AML-193 (cell line): ENCODE measurements at regions not wholly inside any gene's neighbourhood (a gene's known extent, or its start where the extent isn't known, plus 50 kb on each side); places are given as distances from the start of the nearest gene placed in this dataset.
"Not testable (repeated sequence)": the region's sequence is repeated elsewhere in the genome, so short reads cannot be mapped to it uniquely, and the experiment has no call there.

Experiments
- DNase-seq, 2 experiments: peaks; one replicate each; lab custom pipeline; 2025; lab: John Stamatoyannopoulos, UW

DNA sequence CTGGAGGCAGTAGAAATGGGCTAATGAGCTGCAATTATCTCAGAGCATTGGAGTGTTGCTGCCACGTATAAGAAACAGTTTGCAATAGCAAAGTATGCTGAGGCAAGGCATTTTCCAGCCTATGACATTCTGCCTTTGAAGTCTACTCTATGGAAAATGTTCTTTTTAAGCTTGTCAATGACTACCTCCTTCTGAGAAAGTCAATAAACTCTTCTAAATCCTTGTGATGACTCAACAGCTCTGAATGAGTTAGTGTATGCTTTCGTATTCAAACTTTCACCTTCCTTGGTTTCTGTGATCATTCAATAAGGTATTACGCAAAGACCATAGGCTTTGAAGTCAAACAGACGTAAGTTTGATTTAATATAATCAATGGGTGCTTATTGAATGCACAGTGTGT lies 111.2 kb downstream of the CAPZA3 start:
- no peak for DNase-seq

DNA sequence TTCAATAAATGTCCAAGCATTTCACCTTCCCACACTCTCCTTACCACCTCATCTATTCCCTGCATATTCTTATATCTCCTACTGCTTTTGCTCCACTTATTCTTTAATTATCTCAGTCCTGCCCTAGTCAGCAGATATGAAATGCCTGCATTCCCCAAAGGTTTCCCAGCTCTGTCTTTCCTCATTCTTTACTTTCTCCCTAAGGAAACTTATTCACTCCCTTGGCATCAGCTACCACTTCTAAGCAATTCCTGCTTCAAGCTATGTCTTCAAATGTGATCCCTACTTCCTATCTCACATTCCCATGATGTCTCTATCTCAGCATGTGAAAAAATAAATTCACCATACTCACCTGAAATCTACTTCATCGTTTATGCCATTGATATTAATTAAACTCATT lies 111.8 kb downstream of the CAPZA3 start:
- DNase-seq, result no peak

DNA sequence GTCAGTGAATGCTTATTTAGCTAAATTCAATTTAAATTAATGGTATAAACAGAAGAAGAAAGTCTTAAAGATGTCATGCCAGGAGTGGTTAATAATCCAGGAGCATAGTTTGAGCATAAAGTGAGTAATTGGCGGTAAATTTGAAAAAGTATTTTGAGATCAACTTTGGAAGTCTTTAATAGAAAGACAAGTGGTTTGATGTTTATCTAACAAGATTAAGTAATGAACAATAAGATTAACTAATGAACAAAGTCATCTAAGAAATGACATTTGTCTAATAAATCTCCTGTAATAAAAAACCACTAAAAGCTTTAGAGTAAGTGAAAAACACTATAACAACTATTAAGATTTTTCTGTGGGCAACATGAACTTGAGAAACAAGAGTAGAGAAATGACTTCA lies 112.8 kb downstream of the CAPZA3 start:
- no peak for DNase-seq

DNA sequence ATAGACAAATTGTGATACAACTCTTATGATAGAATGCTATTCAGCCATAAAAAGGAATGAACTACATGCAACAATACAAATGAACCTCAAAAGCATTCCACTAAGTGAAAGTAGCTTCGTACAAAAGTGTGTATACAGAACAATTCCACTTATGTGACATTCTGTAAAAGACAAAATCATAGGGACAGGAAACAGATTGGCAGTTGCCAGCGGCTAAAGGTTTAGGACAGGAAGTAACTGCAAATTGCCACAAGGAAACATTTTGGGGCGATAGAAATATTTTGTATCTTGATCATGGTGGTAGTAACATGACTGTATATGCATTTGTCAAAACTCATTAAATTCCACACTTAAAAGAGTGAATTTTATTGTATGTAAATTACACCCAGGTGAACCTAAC lies 113.4 kb downstream of the CAPZA3 start:
- DNase-seq, result no peak

DNA sequence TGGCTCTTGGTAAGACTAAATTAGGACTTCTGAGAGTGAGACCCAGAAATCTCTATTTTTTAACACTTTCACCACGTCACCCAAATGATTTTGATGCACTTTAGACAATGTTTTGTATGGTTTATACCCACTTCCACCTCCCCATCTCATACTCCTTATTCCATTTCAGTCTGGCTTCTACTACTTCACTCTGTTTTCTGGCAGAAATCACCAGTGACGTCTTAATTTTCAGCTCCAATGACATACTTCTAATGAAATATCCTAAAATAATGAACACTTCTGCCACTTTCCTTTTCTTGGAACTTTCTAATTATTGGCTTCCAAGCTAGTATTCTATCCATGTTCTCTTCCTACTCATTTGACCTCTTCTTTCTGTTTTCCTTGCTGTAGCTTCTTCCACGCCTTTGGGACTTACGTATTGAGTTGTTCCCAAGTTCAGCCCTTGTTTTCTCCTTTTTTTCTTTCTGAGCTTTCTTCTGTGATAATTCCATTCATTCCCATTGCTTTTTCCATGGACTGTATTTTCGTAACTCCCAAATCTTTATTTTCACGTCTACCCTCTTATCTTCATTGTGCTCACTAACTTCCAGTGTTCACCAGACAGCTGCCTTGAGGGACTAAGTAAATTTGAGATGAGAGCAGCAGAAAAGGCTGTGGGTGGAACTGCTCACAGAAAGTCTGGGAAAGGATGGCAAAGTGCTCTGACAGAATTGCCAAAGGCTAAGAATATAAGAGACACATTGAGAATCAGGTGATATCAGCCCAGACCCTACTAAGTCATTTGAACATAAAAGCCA lies 115.8 kb downstream of the CAPZA3 start:
- no peak for DNase-seq

DNA sequence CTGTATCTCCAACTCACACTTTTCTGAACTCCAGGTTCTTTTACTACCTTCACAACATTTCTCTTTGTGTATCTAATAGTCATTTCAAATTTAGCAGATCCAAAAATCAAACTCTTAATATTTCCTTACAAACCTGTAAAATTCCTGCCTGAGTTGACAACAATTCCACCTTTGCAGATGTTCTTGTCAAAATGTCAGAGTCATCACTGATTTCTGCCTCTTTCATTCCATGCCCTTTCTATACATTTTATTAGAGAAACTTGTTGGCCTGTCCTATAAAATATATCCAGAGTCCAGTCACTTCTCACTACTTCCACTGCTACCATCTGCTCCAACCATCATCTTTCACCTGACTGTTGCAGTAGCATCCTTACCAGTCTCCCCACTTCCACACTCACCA lies 119.7 kb downstream of the CAPZA3 start:
- no peak for DNase-seq

DNA sequence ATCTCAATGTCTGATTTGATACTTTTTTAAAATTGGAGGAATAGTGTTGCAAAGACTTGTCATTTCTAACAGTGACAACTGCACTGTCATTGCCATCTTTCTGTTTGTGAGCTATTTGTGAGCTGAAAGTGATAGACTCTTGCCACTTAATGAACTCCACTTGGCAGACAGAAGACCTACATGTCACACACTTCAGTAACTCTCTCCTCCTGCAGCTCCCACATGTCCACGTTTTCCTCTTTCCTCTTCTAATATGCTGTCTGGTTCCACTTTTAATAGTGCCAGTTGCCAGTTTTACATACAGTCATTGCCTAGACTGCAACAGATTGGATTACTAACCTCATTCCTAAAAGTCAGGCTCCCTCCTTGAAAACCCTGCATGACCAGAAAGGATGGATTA lies 121.5 kb downstream of the CAPZA3 start:
- DNase-seq, result no peak

DNA sequence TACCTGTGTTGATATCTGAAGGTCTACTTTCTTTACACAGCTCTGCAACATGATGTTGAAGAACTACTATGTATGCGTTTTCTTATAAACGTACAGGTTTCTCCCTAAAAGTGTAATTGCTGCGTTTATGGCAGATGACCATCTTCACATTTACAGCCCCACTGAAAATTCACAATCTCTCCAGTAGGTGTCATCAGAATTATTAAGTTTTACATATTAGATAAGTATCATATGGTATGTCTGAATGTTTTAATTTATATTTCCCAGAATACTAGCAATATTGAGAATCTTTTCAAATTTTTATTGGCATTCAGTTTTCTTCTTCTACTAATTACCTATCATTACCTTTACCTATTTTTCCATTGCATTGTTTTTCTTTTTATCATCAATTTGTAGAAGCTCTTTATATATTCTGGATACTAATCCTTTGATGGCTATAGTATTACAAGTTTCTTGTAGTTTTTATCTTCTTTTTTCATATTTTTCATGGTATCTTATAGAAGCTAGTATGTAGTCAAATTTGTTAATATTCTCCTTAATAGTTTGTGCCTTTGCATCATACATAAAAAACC lies 123.5 kb downstream of the CAPZA3 start:
- DNase-seq, result peak; percentile 6 to 23

DNA sequence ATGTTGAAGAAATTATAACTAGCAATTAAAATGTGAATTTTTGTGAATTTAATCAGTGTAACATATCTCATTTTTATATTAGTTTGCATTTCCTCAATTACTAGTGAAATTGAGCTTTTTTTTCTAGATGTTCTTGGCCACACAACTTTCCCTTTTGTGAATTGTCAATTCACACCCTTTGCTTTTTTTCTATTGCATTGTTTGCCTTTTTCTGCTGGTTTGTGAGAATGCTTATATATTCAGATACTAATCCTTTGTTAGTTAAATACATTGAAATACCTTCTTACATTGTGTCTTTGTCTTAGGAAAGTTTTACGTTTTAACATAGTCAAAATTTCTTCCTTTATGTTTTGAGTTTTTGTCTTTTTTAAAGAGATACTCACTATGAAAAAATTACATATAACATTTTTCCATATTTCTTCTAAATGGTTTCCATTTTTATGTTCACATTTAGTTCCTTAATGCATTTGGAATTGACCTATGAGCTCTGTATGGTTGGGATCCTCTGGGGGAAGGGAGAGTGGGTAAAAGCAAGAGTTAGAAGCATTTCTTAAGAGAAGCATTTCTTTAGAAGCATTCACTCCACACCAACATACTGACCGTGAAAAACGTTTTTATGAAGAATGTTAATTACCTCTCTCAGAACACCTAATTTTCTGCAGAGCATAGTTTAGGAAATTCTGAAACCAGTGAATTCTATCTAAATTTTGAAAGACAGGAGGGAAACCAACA lies 126.0 kb downstream of the CAPZA3 start:
- no peak for DNase-seq

DNA sequence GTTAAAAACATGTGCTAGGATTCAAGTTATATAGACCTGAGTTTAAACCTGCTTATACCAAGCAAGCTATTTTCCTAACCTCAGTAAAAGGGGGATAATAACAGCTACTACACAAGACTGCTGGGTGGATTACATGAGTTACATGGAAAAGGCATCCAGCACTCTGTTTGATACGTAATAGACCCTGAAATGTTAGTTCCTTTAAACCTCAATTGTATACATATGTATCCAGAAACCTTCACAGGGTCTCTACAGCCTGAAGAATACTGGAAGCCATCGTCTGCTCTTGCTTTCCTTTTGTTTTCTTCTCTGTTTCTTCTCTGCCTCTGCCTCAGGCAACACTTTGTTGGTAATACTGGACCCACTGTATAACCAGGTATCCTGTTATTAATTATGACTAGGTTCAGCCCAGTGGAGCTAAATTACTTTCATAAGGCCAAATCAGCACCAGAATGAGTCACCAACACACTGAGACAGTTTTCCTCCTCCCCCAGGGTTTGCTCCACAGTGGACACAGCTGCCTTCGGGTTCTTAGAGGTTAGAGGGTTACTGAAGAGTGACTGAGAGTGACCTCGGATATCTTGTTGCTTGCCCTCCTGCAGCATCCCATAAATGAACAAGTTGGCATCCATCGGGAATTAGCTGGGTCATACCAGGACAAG lies 127.1 kb downstream of the CAPZA3 start:
- no peak for DNase-seq

DNA sequence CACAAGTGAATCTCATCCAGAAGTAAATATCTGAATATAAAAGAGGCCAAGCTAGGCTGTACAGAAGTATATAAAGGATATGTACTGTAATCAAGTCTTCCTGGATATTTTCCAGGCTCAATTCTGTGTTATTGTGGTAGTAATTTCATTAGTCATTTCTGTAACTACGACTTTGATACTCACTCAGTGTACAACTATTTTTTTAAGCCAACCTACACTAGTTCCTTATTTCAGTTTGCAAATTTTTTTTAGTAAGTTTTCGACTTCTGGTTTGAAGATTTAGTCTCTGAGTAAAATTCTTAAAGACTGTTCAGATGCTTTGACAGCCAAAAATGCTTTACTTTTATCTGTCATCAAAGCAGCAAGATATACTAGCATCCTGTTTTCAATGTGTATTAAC lies 130.8 kb downstream of the CAPZA3 start:
- no peak for DNase-seq

DNA sequence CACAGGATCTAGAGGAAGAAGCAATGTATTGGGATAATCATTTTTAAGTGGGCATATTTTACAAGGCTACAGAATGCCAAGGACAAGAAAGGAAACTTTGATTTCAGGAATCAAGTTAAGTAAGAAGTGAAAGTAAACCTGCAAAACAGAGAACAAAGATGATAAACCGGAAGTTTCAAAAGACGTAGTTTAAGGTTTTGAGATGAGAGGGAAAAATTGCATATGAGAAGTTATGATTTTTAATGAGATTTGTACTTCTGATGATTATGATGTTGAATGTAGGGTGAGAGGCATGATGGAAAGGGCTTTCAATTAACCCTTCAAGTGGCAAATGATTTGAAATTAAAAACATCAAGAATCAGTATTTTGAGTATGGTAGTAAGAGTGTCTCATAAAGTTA lies 134.9 kb downstream of the CAPZA3 start:
- no peak for DNase-seq

DNA sequence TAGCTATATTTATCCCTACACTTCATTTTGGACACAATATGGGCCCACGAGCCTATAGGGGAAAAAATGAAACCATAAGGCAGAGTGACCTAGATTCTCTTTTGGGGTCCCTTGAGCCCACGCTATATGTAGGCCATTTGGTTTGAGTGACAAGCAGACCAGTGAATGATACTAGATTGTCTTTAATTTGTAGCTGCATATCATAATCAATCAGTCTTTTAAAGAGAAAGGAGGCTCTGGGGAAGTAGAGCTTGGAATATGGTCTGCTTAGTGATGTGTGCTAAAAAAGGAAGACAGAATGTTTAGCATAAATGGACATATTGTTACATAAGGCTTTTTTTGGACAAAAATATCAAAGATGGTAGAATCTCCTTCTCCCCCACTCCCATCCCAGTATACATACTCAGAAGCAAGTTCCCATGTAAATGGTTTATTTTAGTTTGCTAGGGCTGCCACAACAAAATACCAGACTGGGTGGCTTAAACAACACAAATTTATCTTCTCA lies 140.8 kb downstream of the CAPZA3 start:
- DNase-seq, result no peak

DNA sequence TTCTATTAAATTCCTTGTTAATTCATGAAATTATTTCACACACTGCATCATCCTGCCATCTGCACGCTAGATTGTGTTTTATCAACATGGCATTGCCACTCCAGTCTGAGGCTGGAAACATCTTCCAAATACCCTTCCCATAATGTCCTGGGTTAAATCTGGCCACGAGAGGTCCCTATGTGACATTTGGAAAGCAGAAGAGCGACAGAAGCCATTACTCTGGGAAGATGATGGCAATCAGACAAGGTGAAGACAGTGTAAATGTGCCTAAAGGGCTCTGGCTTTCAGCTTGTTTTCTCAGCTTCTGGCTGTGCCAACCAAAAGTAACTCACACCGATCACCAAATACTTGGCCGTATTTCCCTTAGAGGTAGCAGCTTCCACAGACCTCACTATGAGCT lies 144.8 kb downstream of the CAPZA3 start:
- no peak for DNase-seq

DNA sequence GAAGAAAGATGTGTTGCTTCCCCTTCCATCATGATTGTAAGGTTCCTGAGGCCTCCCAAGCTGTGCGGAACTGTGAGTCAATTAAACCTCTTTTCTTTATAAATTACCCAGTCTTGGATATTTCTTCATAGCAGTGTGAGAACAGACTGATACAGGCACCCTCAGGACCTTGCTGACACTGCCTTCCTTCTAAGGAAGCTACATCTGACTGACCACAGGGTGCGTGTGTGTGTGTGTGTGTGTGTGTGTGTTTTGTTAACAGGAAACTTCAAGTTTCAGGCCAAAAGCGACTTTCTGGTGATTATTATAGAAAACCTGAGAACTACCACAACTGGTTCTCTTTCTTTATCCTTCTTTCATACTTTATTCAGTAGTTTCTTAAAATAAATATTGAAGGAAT lies 149.0 kb downstream of the CAPZA3 start:
- no peak for DNase-seq

DNA sequence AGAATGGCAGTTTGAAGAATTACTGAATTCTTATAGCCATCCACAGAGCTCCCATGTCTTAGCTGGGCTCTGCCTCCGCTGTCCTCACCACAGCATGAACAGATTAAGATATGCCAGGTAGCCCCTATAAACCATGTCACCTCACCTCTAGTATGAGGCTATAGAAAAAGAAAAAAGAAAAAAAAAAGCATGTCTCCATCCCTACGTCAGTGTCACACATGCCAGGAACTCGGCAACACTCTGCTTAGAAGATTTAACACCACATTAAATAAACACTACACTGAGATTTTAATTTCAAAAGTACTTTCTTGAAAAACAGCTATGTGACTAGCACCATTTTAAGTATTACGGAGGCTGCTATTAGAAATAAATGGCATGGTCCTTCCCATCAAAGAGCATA lies 149.4 kb downstream of the CAPZA3 start:
- no peak for DNase-seq

DNA sequence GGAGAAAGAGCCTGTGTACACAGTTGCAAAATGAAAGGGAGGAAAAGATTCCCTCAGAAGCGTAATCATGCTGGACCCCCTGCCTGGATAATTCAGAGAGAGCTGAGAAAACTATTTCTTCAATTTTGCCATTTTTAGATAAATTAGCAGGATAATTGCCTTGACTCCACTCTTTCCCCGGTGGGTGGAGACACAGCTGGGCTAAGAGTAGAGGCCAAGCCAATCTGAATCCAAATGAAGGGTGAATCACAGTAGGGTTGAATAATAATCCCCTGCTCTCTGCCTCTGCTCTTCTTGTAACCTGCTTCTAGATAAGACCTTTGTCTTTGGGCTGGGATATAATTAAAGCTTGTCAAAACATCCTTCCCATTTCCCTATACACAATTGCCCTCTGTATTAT lies 150.1 kb downstream of the CAPZA3 start:
- no peak for DNase-seq

DNA sequence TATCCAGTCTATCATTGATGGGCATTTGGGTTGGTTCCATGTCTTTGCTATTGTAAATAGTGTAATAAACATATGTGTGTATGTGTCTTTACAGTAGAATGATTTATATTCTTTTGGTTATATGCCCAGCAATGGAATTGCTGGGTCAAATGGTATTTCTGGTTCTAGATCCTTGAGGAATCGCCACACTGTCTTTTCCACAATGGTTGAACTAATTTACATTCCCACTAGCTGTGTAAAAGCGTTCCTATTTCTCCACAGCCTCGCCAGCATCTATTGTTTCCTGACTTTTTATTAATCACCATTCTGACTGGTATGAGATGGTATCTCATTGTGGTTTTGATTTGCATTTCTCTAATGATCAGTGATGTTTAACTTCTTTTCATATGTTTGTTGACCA lies 152.7 kb downstream of the CAPZA3 start:
- DNase-seq, result not testable (repeated sequence)

DNA sequence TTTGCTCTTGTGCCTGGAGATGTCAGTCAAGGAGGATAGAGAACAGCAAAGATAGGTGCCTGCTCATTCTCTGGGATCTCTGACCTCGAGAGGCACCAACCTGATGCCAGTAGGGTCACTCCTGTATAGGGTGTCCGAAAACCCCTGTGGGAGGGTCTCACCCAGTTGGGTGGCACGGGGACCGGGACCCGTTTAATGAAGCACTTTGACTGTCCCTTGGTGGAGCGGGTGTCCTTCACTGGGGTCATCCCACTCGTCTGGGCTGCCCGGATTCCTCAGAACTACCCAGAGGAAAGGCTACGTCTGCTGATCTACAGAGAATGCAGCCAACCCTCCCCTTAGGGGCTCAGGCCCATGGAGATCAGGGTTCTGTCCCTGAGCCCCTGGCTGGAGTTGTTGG lies 157.6 kb downstream of the CAPZA3 start:
- no peak for DNase-seq

DNA sequence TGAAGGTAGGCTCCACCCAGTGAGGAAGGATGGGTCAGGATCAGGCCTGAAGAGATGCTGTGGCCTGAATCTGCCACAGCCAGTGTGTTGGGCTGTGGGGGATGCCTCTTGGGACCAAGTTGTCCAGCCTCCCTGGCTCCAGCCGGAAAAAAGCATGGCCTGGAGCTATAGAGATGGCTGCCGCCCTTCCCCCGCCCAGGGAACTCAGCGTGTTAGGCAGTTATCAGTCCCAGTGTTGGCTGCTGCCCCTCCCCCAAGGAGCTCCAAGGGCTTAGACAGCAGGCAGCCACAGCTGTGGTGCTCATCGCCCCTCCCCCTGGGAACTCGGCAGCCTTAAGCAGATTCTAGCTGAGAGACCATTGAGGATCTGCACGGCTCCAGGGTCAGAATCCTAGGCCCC lies 158.0 kb downstream of the CAPZA3 start:
- DNase-seq, result no peak

DNA sequence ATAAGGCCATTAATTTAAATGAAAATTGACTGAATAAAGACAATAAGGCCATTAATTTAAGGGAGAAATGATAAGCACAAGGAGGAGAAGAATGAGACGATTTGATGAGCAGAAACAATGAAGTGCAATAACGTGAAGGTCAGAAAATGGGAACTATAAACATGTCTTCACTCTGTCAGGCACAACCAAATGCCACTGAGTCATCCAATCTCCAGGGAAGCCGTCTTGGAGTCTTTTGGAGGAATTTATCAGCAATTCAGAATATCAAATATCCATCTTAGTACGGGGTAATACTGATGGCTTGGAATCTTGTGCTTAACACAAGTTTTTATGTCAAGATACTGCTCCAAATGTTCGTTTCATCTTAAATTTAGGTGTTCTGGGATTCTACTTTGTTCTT lies 159.9 kb downstream of the CAPZA3 start:
- DNase-seq, result no peak

DNA sequence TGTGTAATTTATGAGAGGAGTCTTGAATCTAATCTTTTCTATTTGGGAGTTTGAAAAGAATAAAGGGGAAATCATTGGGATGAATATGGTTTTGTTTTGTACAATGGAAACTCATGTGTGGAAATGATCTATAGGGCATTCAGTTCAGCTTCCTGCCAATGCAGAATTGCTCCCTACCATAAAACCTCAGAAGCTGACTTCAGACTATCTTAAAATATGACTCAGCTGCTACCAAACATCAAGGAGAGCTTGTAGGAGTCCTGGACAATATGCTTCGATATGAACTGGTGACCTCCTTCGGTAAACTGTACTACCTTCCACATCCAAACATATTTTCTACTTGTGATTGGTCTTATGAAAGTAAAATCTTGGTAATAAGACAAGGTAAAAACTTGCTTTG lies 160.6 kb downstream of the CAPZA3 start:
- no peak for DNase-seq

DNA sequence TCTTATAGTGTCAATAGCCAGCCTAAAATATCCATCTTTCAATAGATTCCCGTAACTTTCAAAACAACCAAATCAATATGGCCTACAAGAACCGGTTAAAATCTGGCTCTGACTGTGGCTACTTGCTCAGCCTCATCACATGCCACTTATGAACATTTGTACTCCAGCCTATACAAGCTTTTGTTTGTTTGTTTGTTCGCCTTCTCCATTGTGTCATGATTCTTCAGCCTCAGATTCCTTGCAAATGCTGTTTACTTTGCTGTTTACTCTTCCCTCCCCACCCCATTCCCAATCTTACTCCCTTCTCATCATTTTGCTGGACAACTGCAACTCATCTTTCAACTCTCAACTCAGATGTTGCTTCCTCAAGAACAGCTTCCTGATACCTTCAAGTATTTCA lies 161.2 kb downstream of the CAPZA3 start:
- no peak for DNase-seq
